HG03060 (cell line): ENCODE measurements at regions not wholly inside any gene's neighbourhood (a gene's known extent, or its start where the extent isn't known, plus 50 kb on each side); places are given as distances from the start of the nearest gene placed in this dataset.

Experiments used
- ATAC-seq: cut with Tn5 transposase; IDR thresholded peaks from one replicate; pipeline ENCODE4 v1.9.1; 2021; ENCODE audit warnings: low read depth, moderate number of reproducible peaks; ENCODE audit not compliant: unreplicated experiment

DNA sequence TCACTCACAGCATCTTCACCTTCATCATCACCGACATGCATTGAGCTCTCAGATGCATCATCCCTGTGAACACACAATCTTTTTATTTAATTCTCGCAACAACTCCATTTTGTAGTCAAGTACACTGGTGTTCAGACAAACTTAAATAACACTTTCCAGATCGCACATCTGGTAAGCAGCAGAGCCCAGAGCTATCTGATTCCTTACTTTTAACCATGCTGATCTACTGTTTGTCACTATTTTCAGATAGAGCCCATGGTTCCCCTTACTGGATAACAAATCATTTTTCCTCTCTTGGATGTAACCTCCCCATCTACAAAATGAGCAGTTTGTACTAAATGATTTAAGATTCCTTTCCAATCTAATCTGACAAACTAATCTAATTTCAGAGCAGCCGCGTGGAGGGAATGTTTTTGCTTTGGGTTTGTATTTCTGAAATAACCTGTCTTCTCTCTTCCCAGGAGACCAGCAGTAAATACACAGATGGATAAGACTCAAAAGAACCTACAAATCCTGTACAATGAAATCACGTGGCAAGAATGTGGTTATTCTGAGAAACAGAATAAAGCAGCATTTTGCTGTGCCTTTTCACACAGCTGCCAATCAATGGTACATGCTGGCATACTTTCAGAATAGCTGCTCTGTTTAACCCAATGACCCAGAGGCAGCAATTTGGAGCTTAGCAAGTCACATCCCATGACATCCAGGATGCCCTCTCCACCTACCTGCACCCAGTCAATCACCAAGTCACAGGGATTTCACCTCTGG lies 72.9 kb upstream of the CCL2 start:
- no peak for ATAC-seq

- no peak for ATAC-seq
Measured at GRCh38 chr17:34195987-34196386, 59.1 kb upstream of the CCL2 start.

DNA sequence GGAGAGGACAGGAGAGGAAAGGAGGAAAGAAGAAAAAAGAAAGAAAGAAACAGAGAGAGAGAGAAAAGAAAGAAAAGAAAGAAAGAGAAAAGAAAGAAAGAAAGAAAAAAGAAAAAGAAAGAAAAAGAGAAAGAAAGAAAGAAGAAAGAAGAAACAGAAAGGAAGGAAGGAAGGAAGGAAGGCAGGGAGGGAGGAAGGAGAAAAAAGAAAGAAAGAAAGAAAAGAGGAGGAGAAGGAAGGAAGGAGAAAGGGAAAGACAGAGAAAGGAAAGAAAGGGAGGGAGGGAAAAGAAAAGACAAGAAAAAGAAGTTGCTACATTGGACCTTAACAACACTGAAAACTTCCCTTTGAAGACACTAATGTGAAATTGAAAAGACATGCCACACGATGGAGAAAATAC lies 56.6 kb upstream of the CCL2 start:
- ATAC-seq, result no peak

GRCh38 chr17:34199454-34199853 lies 55.6 kb upstream of the CCL2 start:
- ATAC-seq, result no peak

- no peak for ATAC-seq
Measured at GRCh38 chr17:34199932-34200534, 55.1 kb upstream of the CCL2 start.

- ATAC-seq, result no peak
Measured at GRCh38 chr17:34201225-34201624, 53.9 kb upstream of the CCL2 start.

- ATAC-seq, result no peak
Measured at GRCh38 chr17:34201767-34202166, 53.3 kb upstream of the CCL2 start.

- no peak for ATAC-seq
Measured at GRCh38 chr17:34203018-34203638, 52.0 kb upstream of the CCL2 start.

GRCh38 chr17:34204402-34204801 lies 50.7 kb upstream of the CCL2 start:
- ATAC-seq, result no peak
